HEK293 (cell line): ENCODE measurements at regions not wholly inside any gene's neighbourhood (a gene's known extent, or its start where the extent isn't known, plus 50 kb on each side); places are given as distances from the start of the nearest gene placed in this dataset.

Experiments used
- HOXA7 ChIP-seq: sonication (generic); formaldehyde crosslinking; IDR thresholded peaks from 2 replicates; pipeline ENCODE4 v1.8.1; 2022; ENCODE audit warnings: missing genetic modification reagents, borderline replicate concordance
- SP3 ChIP-seq: fragments of 450-650 bp; formaldehyde crosslinking; IDR thresholded peaks from 2 replicates; pipeline ENCODE4 v1.5.1; 2016; ENCODE audit warnings: missing biosample characterization, missing genetic modification characterization
- WT1 ChIP-seq: fragments of 450-650 bp; formaldehyde crosslinking; IDR thresholded peaks from 2 replicates; pipeline ENCODE4 v1.5.1; 2016; ENCODE audit warnings: missing biosample characterization, missing genetic modification characterization
- YY1 ChIP-seq: fragments of 450-650 bp; formaldehyde crosslinking; IDR thresholded peaks from 2 replicates; pipeline ENCODE4 v1.5.1; 2018; ENCODE audit warnings: missing biosample characterization, missing genetic modification characterization
- ZBTB7A ChIP-seq: fragments of 450-650 bp; formaldehyde crosslinking; IDR thresholded peaks from 2 replicates; pipeline ENCODE4 v1.5.1; 2016; ENCODE audit warnings: low read depth, missing biosample characterization, missing genetic modification characterization
- ZNF184 ChIP-seq: fragments of 450-650 bp; IDR thresholded peaks from 2 replicates; pipeline ENCODE4 v1.5.1; 2018; ENCODE audit warnings: missing biosample characterization, mild to moderate bottlenecking, missing genetic modification characterization
- ZNF768 ChIP-seq: fragments of 450-650 bp; formaldehyde crosslinking; IDR thresholded peaks from 2 replicates; pipeline ENCODE4 v1.5.1; 2018; ENCODE audit warnings: missing biosample characterization, mild to moderate bottlenecking, missing genetic modification characterization
- TF ChIP-seq, protein P1 (sequence below): fragments of 450-650 bp; formaldehyde crosslinking; IDR thresholded peaks from 2 replicates; pipeline ENCODE4 v1.5.1; 2017; ENCODE audit warnings: missing biosample characterization, missing genetic modification characterization
- TF ChIP-seq, protein P2 (sequence below): fragments of 450-650 bp; formaldehyde crosslinking; IDR thresholded peaks from 2 replicates; pipeline ENCODE4 v1.5.1; 2016; ENCODE audit warnings: missing biosample characterization, missing genetic modification characterization
- TF ChIP-seq, protein P3 (sequence below): fragments of 450-650 bp; formaldehyde crosslinking; optimal IDR thresholded peaks from 2 replicates; pipeline ENCODE3; 2016; ENCODE audit warnings: missing biosample characterization, mild to moderate bottlenecking, missing genetic modification characterization
- TF ChIP-seq, protein P4 (sequence below): sonication (generic); formaldehyde crosslinking; IDR thresholded peaks from 2 replicates; pipeline ENCODE4 v1.8.1; 2022; ENCODE audit warnings: mild to moderate bottlenecking, moderate library complexity, missing genetic modification reagents
- TF ChIP-seq, protein P5 (sequence below): fragments of 450-650 bp; formaldehyde crosslinking; IDR thresholded peaks from 2 replicates; pipeline ENCODE4 v1.5.1; 2017; ENCODE audit warnings: missing biosample characterization, missing genetic modification characterization
- TF ChIP-seq, protein P6 (sequence below): fragments of 450-650 bp; formaldehyde crosslinking; IDR thresholded peaks from 2 replicates; pipeline ENCODE4 v1.5.1; 2016; ENCODE audit warnings: missing biosample characterization, missing genetic modification characterization
- TF ChIP-seq, protein P7 (sequence below): fragments of 450-650 bp; formaldehyde crosslinking; conservative IDR thresholded peaks from 2 replicates; pipeline ENCODE4 v1.5.1; 2016; ENCODE audit warnings: low read depth, missing biosample characterization, missing genetic modification characterization

DNA sequence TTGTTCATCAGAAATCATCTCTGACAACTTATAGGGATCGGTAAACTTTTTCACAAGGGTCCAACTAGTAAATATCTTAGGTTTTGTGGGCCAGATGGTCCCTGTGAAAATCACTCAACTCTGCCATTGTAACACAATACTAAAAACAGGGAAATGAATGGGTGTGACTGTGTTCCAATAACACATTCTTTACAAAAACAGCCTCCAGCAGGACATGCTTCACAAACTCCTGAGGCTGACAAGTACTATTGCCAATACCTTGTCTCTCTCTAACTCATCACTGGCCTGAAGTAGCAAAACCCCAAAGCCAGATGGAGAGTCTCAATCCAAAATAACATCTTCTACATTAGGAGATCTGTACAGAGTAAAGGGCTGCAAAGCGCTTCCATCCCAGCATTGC, 312.3 kb downstream of the TOX3 start:
- TF ChIP-seq, protein P1, sequence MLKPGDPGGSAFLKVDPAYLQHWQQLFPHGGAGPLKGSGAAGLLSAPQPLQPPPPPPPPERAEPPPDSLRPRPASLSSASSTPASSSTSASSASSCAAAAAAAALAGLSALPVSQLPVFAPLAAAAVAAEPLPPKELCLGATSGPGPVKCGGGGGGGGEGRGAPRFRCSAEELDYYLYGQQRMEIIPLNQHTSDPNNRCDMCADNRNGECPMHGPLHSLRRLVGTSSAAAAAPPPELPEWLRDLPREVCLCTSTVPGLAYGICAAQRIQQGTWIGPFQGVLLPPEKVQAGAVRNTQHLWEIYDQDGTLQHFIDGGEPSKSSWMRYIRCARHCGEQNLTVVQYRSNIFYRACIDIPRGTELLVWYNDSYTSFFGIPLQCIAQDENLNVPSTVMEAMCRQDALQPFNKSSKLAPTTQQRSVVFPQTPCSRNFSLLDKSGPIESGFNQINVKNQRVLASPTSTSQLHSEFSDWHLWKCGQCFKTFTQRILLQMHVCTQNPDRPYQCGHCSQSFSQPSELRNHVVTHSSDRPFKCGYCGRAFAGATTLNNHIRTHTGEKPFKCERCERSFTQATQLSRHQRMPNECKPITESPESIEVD (tag by site-specific recombination): no peak
- TF ChIP-seq, protein P2, sequence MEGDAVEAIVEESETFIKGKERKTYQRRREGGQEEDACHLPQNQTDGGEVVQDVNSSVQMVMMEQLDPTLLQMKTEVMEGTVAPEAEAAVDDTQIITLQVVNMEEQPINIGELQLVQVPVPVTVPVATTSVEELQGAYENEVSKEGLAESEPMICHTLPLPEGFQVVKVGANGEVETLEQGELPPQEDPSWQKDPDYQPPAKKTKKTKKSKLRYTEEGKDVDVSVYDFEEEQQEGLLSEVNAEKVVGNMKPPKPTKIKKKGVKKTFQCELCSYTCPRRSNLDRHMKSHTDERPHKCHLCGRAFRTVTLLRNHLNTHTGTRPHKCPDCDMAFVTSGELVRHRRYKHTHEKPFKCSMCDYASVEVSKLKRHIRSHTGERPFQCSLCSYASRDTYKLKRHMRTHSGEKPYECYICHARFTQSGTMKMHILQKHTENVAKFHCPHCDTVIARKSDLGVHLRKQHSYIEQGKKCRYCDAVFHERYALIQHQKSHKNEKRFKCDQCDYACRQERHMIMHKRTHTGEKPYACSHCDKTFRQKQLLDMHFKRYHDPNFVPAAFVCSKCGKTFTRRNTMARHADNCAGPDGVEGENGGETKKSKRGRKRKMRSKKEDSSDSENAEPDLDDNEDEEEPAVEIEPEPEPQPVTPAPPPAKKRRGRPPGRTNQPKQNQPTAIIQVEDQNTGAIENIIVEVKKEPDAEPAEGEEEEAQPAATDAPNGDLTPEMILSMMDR (tag by site-specific recombination): no peak
- no peak for TF ChIP-seq YY1 (tag by site-specific recombination)
- TF ChIP-seq, protein P3, sequence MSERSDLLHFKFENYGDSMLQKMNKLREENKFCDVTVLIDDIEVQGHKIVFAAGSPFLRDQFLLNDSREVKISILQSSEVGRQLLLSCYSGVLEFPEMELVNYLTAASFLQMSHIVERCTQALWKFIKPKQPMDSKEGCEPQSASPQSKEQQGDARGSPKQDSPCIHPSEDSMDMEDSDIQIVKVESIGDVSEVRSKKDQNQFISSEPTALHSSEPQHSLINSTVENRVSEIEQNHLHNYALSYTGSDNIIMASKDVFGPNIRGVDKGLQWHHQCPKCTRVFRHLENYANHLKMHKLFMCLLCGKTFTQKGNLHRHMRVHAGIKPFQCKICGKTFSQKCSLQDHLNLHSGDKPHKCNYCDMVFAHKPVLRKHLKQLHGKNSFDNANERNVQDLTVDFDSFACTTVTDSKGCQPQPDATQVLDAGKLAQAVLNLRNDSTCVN (tag by site-specific recombination): no peak
- no peak for TF ChIP-seq HOXA7 (CRISPR knock-in tag)
- TF ChIP-seq ZNF184: no peak
- no peak for TF ChIP-seq ZBTB7A (tag by site-specific recombination)
- TF ChIP-seq, protein P4, sequence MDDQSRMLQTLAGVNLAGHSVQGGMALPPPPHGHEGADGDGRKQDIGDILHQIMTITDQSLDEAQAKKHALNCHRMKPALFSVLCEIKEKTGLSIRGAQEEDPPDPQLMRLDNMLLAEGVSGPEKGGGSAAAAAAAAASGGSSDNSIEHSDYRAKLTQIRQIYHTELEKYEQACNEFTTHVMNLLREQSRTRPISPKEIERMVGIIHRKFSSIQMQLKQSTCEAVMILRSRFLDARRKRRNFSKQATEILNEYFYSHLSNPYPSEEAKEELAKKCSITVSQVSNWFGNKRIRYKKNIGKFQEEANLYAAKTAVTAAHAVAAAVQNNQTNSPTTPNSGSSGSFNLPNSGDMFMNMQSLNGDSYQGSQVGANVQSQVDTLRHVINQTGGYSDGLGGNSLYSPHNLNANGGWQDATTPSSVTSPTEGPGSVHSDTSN (CRISPR knock-in tag): no peak
- no peak for TF ChIP-seq SP3 (tag by site-specific recombination)
- TF ChIP-seq ZNF768 (tag by site-specific recombination): no peak
- TF ChIP-seq, protein P5, sequence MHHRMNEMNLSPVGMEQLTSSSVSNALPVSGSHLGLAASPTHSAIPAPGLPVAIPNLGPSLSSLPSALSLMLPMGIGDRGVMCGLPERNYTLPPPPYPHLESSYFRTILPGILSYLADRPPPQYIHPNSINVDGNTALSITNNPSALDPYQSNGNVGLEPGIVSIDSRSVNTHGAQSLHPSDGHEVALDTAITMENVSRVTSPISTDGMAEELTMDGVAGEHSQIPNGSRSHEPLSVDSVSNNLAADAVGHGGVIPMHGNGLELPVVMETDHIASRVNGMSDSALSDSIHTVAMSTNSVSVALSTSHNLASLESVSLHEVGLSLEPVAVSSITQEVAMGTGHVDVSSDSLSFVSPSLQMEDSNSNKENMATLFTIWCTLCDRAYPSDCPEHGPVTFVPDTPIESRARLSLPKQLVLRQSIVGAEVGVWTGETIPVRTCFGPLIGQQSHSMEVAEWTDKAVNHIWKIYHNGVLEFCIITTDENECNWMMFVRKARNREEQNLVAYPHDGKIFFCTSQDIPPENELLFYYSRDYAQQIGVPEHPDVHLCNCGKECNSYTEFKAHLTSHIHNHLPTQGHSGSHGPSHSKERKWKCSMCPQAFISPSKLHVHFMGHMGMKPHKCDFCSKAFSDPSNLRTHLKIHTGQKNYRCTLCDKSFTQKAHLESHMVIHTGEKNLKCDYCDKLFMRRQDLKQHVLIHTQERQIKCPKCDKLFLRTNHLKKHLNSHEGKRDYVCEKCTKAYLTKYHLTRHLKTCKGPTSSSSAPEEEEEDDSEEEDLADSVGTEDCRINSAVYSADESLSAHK (tag by site-specific recombination): no peak
- TF ChIP-seq WT1: no peak
- TF ChIP-seq, protein P6, sequence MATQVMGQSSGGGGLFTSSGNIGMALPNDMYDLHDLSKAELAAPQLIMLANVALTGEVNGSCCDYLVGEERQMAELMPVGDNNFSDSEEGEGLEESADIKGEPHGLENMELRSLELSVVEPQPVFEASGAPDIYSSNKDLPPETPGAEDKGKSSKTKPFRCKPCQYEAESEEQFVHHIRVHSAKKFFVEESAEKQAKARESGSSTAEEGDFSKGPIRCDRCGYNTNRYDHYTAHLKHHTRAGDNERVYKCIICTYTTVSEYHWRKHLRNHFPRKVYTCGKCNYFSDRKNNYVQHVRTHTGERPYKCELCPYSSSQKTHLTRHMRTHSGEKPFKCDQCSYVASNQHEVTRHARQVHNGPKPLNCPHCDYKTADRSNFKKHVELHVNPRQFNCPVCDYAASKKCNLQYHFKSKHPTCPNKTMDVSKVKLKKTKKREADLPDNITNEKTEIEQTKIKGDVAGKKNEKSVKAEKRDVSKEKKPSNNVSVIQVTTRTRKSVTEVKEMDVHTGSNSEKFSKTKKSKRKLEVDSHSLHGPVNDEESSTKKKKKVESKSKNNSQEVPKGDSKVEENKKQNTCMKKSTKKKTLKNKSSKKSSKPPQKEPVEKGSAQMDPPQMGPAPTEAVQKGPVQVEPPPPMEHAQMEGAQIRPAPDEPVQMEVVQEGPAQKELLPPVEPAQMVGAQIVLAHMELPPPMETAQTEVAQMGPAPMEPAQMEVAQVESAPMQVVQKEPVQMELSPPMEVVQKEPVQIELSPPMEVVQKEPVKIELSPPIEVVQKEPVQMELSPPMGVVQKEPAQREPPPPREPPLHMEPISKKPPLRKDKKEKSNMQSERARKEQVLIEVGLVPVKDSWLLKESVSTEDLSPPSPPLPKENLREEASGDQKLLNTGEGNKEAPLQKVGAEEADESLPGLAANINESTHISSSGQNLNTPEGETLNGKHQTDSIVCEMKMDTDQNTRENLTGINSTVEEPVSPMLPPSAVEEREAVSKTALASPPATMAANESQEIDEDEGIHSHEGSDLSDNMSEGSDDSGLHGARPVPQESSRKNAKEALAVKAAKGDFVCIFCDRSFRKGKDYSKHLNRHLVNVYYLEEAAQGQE: no peak
- TF ChIP-seq, protein P7, sequence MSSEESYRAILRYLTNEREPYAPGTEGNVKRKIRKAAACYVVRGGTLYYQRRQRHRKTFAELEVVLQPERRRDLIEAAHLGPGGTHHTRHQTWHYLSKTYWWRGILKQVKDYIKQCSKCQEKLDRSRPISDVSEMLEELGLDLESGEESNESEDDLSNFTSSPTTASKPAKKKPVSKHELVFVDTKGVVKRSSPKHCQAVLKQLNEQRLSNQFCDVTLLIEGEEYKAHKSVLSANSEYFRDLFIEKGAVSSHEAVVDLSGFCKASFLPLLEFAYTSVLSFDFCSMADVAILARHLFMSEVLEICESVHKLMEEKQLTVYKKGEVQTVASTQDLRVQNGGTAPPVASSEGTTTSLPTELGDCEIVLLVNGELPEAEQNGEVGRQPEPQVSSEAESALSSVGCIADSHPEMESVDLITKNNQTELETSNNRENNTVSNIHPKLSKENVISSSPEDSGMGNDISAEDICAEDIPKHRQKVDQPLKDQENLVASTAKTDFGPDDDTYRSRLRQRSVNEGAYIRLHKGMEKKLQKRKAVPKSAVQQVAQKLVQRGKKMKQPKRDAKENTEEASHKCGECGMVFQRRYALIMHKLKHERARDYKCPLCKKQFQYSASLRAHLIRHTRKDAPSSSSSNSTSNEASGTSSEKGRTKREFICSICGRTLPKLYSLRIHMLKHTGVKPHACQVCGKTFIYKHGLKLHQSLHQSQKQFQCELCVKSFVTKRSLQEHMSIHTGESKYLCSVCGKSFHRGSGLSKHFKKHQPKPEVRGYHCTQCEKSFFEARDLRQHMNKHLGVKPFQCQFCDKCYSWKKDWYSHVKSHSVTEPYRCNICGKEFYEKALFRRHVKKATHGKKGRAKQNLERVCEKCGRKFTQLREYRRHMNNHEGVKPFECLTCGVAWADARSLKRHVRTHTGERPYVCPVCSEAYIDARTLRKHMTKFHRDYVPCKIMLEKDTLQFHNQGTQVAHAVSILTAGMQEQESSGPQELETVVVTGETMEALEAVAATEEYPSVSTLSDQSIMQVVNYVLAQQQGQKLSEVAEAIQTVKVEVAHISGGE (tag by site-specific recombination): no peak
